GM12878 (cell line): ENCODE measurements at regions not wholly inside any gene's neighbourhood (a gene's known extent, or its start where the extent isn't known, plus 50 kb on each side); places are given as distances from the start of the nearest gene placed in this dataset.
"Not testable (repeated sequence)": the region's sequence is repeated elsewhere in the genome, so short reads cannot be mapped to it uniquely, and the experiment has no call there.

ENCODE experiments used
- ATAC-seq: fragments of 200-7000 bp; cut with Tn5 transposase; 3 replicates; pipeline ENCODE4 v1.9.1; 2020; ENCODE audit warnings: mild to moderate bottlenecking, moderate library complexity
- BruUV-seq: library from RNA; stranded (reverse); fragments of 400-500 nt; replicated peaks from 2 replicates; lab custom pipeline; 2021; lab: Mats Ljungman, UMichigan
- CTCF ChIA-PET: fragments of 300-600 bp; sonication (Branson Sonifier 250); formaldehyde crosslinking; extraction: SDS; loops from one replicate; lab custom pipeline; 2021; ENCODE audit warnings: inconsistent platforms; lab: Yijun Ruan, JAX
- POLR2A ChIA-PET: fragments of 350-600 bp; formaldehyde crosslinking; extraction: SDS; loops from one replicate; lab custom pipeline; 2021; ENCODE audit warnings: inconsistent platforms; lab: Charles Lee
- RAD21 ChIA-PET: fragments of 300-600 bp; sonication (Branson Sonifier 250); formaldehyde crosslinking; loops from one replicate; lab custom pipeline; 2023; ENCODE audit warnings: antibody characterized with exemption; ENCODE audit not compliant: unreplicated experiment; lab: Charles Lee
- SMC1A ChIA-PET: fragments of 300-600 bp; sonication (Branson Sonifier 250); formaldehyde crosslinking; loops from one replicate; lab custom pipeline; 2023; ENCODE audit not compliant: unreplicated experiment, uncharacterized antibody; lab: Charles Lee
- DNase-seq: peaks from one replicate; pipeline ENCODE4 v3.0.0-alpha.2; 2011; ENCODE audit warnings: low read depth, low spot score
- FAIRE-seq: peaks from 3 replicates; lab custom pipeline; 2011; peaks lifted over from hg19 to GRCh38; lab: Jason Lieb, UNC
- H2AFZ ChIP-seq: 2 replicates; pipeline ENCODE4 v1.6.0; 2011; ENCODE audit warnings: low read depth, low read length, control low read depth; ENCODE audit not compliant: control insufficient read depth
- H3K27ac ChIP-seq: 2 replicates; pipeline ENCODE4 v1.5.1; 2011; ENCODE audit warnings: control low read depth; ENCODE audit not compliant: control insufficient read depth, insufficient read depth
- H3K27me3 ChIP-seq, 2 experiments: replicated peaks in 1 of 2; 2 replicates each; pipeline versions ENCODE4 v1.6.0 to v1.6.1; 2011; ENCODE audit warnings: low read length in 1 of 2; ENCODE audit not compliant: control insufficient read depth in 2 of 2, insufficient read depth in 2 of 2
- H3K36me3 ChIP-seq, 2 experiments: 2 replicates each; pipeline ENCODE4 v1.5.1; 2011; ENCODE audit warnings: low read length in 1 of 2; ENCODE audit not compliant: control insufficient read depth in 2 of 2, insufficient read depth in 2 of 2
- H3K4me1 ChIP-seq: 2 replicates; pipeline ENCODE4 v1.6.1; 2011; ENCODE audit warnings: mild to moderate bottlenecking, low read length, moderate library complexity, mixed read lengths; ENCODE audit not compliant: control insufficient read depth, insufficient read depth
- H3K4me2 ChIP-seq: 2 replicates; pipeline ENCODE4 v1.6.0; 2011; ENCODE audit warnings: control low read depth; ENCODE audit not compliant: control insufficient read depth, insufficient read depth
- H3K4me3 ChIP-seq: fragments of 200-600 bp; sonication (generic); 2 replicates; pipeline ENCODE4 v1.5.1; 2016
- H3K79me2 ChIP-seq: 2 replicates; pipeline ENCODE4 v1.6.0; 2011; ENCODE audit warnings: low read length; ENCODE audit not compliant: control insufficient read depth, insufficient read depth
- H3K9ac ChIP-seq: 2 replicates; pipeline ENCODE4 v1.8.0; 2011; ENCODE audit warnings: low read length, control low read depth, mixed read lengths; ENCODE audit not compliant: control insufficient read depth, insufficient read depth
- H3K9me3 ChIP-seq: replicated peaks from 3 replicates; pipeline ENCODE4 v1.5.1; 2011; ENCODE audit warnings: mild to moderate bottlenecking, low read length; ENCODE audit not compliant: control insufficient read depth, insufficient read depth
- H4K20me1 ChIP-seq: 2 replicates; pipeline ENCODE4 v1.6.0; 2011; ENCODE audit not compliant: control insufficient read depth, insufficient read depth
- BCL3 ChIP-seq: IDR thresholded peaks from 2 replicates; pipeline ENCODE4 v1.6.1; 2011; ENCODE audit warnings: borderline replicate concordance, low read depth, mild to moderate bottlenecking, moderate library complexity, low read length; ENCODE audit not compliant: insufficient read depth, poor library complexity, severe bottlenecking
- BCLAF1 ChIP-seq: fragments of 450-650 bp; IDR thresholded peaks from 2 replicates; pipeline ENCODE4 v1.6.1; 2017; ENCODE audit warnings: antibody characterized with exemption, mild to moderate bottlenecking, moderate library complexity
- CHD2 ChIP-seq: IDR thresholded peaks from 2 replicates; pipeline ENCODE4 v1.6.1; 2011; ENCODE audit warnings: low read depth, low read length, improper control_type of control experiment, borderline replicate concordance
- CREB1 ChIP-seq: IDR thresholded peaks from 2 replicates; pipeline ENCODE4 v1.6.1; 2012; ENCODE audit warnings: low read depth, mild to moderate bottlenecking, inconsistent platforms
- ESRRA ChIP-seq: IDR thresholded peaks from 2 replicates; pipeline ENCODE4 v1.6.1; 2012; ENCODE audit warnings: mild to moderate bottlenecking, low read length, improper control_type of control experiment
- ETV6 ChIP-seq, 2 experiments: fragments of 450-650 bp in 1 of 2; IDR thresholded peaks in 1 of 2; conservative IDR thresholded peaks in 1 of 2; 2 replicates each; pipeline ENCODE4 v1.6.1; 2014; ENCODE audit warnings: antibody characterized with exemption in 1 of 2, borderline replicate concordance in 1 of 2, low read depth in 1 of 2, mild to moderate bottlenecking in 1 of 2, moderate library complexity in 1 of 2
- GABPA ChIP-seq: IDR thresholded peaks from 2 replicates; pipeline ENCODE4 v1.6.1; 2014; ENCODE audit warnings: antibody characterized with exemption, low read depth, mild to moderate bottlenecking, inconsistent platforms
- MYC ChIP-seq: IDR thresholded peaks from 2 replicates; pipeline ENCODE4 v1.6.1; 2011; ENCODE audit warnings: mild to moderate bottlenecking, low read length, moderate library complexity, inconsistent platforms; ENCODE audit not compliant: insufficient read depth, insufficient replicate concordance, insufficient read length, severe bottlenecking
- PML ChIP-seq: IDR thresholded peaks from 2 replicates; pipeline ENCODE4 v1.6.1; 2012; ENCODE audit warnings: low read length, inconsistent platforms
- POLR2AphosphoS2 ChIP-seq: IDR thresholded peaks from 2 replicates; pipeline ENCODE4 v1.6.1; 2011; ENCODE audit warnings: low read depth, mild to moderate bottlenecking, low read length, improper control_type of control experiment, moderate library complexity
- POLR2AphosphoS5 ChIP-seq: IDR thresholded peaks from 2 replicates; pipeline ENCODE4 v1.6.1; 2011; ENCODE audit warnings: mild to moderate bottlenecking, low read length, inconsistent platforms
- SUPT20H ChIP-seq: IDR thresholded peaks from 2 replicates; pipeline ENCODE4 v1.6.1; 2011; ENCODE audit warnings: low read depth, mild to moderate bottlenecking, low read length, moderate library complexity, borderline replicate concordance; ENCODE audit not compliant: control insufficient read depth
- TAF1 ChIP-seq: IDR thresholded peaks from 2 replicates; pipeline ENCODE4 v1.6.1; 2011; ENCODE audit warnings: mild to moderate bottlenecking, low read depth, low read length, borderline replicate concordance
- TBL1XR1 ChIP-seq: IDR thresholded peaks from 2 replicates; pipeline ENCODE4 v1.6.1; 2012; ENCODE audit warnings: low read depth, low read length, improper control_type of control experiment
- ZZZ3 ChIP-seq: IDR thresholded peaks from 2 replicates; pipeline ENCODE4 v1.6.1; 2011; ENCODE audit warnings: low read depth; ENCODE audit not compliant: control insufficient read depth, insufficient read length
- WGBS: methylation state at CpG from one replicate; pipeline ENCODE4 v1.1.6; 2016; ENCODE audit warnings: low lambda C conversion rate; ENCODE audit not compliant: insufficient replicate concordance, insufficient coverage; ENCODE audit errors: missing lambda C conversion rate; 5-methylcytosine and 5-hydroxymethylcytosine counted together
- in situ Hi-C: fragments of 300-500 bp; cut with MboI; formaldehyde crosslinking; loops from 9 replicates; pipeline ENCODE4 v1.14.3; 2018; ENCODE audit warnings: mixed read lengths
- intact Hi-C: fragments of 100-400 bp; cut with micrococcal nuclease; formaldehyde crosslinking; loops from one replicate; pipeline ENCODE4 v1.14.2; 2022; ENCODE audit not compliant: unreplicated experiment

- intact Hi-C loops = no loop called here
Measured at GRCh38 chr4:14419516-14419915, 582.8 kb upstream of the CPEB2 start.

GRCh38 chr4:14426297-14426696 lies 576.0 kb upstream of the CPEB2 start:
- CTCF ChIA-PET = interaction anchor here (1.0 kb wide), 1 partner anchor 12 kb away, joined by 3 read pairs; no protein-coding TSS in a partner anchor
- H3K36me3 ChIP-seq, BruUV-seq: not testable (repeated sequence)

More at GRCh38 chr4:14419516-14419915, 582.8 kb upstream of the CPEB2 start:
- no peak overlapping the region for H3K9ac ChIP-seq
- no peaks in the 10 kb centered on the region for H3K79me2 ChIP-seq
- no peaks in the 10 kb centered on the region for H3K9me3 ChIP-seq
- H2AFZ ChIP-seq = no peak overlapping the region
- H3K36me3 ChIP-seq = no peaks in the 10 kb centered on the region
- H3K27ac ChIP-seq = no peak overlapping the region
- TF ChIP-seq ZZZ3 (no peak), CREB1 (no peak), CHD2 (no peak), BCLAF1 (no peak), ESRRA (no peak), TBL1XR1 (no peak), POLR2AphosphoS2 (no peak), MYC (no peak), PML (no peak), BCL3 (no peak), ETV6 (conservative IDR thresholded peaks at IDR 0.05 in 1 of 2, IDR thresholded peaks at IDR 0.05 in 1 of 2; ENCODE audit: borderline replicate concordance in 1 of 2, low read depth in 1 of 2) (no peak), GABPA (no peak), TAF1 (no peak), SUPT20H (no peak), POLR2AphosphoS5 (no peak)
- TF ChIP-seq, all 136 proteins: peak for 0
- POLR2A ChIA-PET = interaction anchor here (0.6 kb wide), 1 partner anchor 113 kb away, joined by 4 read pairs; no protein-coding TSS in a partner anchor
- RAD21 ChIA-PET = no interaction called here
- WGBS = 24% methylated on average over 2 of the region's 2 CpGs
- no peak for FAIRE-seq
- H3K4me2 ChIP-seq = no peak overlapping the region
- H4K20me1 ChIP-seq = no peaks in the 10 kb centered on the region
- H3K4me1 ChIP-seq = no peaks in the 10 kb centered on the region
- no peak for DNase-seq
- SMC1A ChIA-PET = no interaction called here
- no peak overlapping the region for H3K4me3 ChIP-seq
- no peak for ATAC-seq
- in situ Hi-C loops = no loop called here
- CTCF ChIA-PET = interaction anchor here (0.6 kb wide), 1 partner anchor 1440 kb away, joined by 3 read pairs; no protein-coding TSS in a partner anchor
- BruUV-seq = no TSS peak
- no peaks in the 10 kb centered on the region for H3K27me3 ChIP-seq

More at GRCh38 chr4:14426297-14426696, 576.0 kb upstream of the CPEB2 start:
- H3K27ac ChIP-seq, SMC1A ChIA-PET, in situ Hi-C loops, H3K27me3 ChIP-seq, DNase-seq, H4K20me1 ChIP-seq, H3K4me3 ChIP-seq, intact Hi-C loops, H3K4me2 ChIP-seq, POLR2A ChIA-PET, ATAC-seq, RAD21 ChIA-PET, H3K9ac ChIP-seq, H3K4me1 ChIP-seq, H3K79me2 ChIP-seq, H2AFZ ChIP-seq, H3K9me3 ChIP-seq, FAIRE-seq: not testable (repeated sequence)
- WGBS = 41% methylated on average over 15 of the region's 15 CpGs
